ENCODE measurements at regions not wholly inside any gene's neighbourhood (a gene's known extent, or its start where the extent isn't known, plus 50 kb on each side); places are given as distances from the start of the nearest gene placed in this dataset.

GRCh38 chr2:184540246-184540789 is 58.0 kb upstream of the ZNF804A start:
- Histone ChIP-seq H3K4me2 (ENCODE audit: insufficient read depth, low read length) (no peak overlapping the region), H3K4me1 (replicated peaks in 1 of 2; ENCODE audit: control insufficient read depth in 2 of 2, insufficient read depth in 2 of 2, low read length in 2 of 2) (no peaks in the 10 kb centered on the region), H3K27me3 (ENCODE audit: control insufficient read depth in 2 of 2, insufficient read depth in 2 of 2, low read length in 2 of 2) (no peaks in the 10 kb centered on the region), H3K27ac (ENCODE audit: extremely low read depth, low read depth, low read length) (no peak overlapping the region), H4K20me1 (replicated peaks; ENCODE audit: control insufficient read depth, insufficient read depth, low read length) (no peaks in the 10 kb centered on the region), H3K9me3 (replicated peaks; ENCODE audit: control insufficient read depth, insufficient read depth, low read depth, low read length) (no peaks in the 10 kb centered on the region), H2AFZ (ENCODE audit: low read depth, low read length) (no peak overlapping the region), H3K9ac (ENCODE audit: insufficient read depth in 1 of 2, low read depth in 2 of 2, low read length in 2 of 2) (no peak overlapping the region), H3K79me2 (ENCODE audit: control insufficient read depth, insufficient read depth, low read length) (no peaks in the 10 kb centered on the region), H3K4me3 (no peak overlapping the region), H3K36me3 (ENCODE audit: control insufficient read depth, insufficient read depth, low read length) (no peaks in the 10 kb centered on the region), H3K9me1 (ENCODE audit: control insufficient read depth, insufficient read depth, low read length) (no peaks in the 10 kb centered on the region)
- POLR2A ChIA-PET = no interaction called here
- in situ Hi-C loops (cut with MboI) = no loop called here
- no peak for TF ChIP-seq SP1 (CRISPR knock-in tag; IDR thresholded peaks at IDR 0.05)
- TF ChIP-seq ZNF512 (tag; IDR thresholded peaks at IDR 0.05) = peak; percentile 76
- BruUV-seq (replicated peaks) = no TSS peak
- ATAC-seq (no peak), DNase-seq (ENCODE audit: extremely low read depth in 1 of 4, low spot score in 3 of 4) (no peak), FAIRE-seq (no peak)
- CTCF ChIA-PET (ENCODE audit: low intra/inter-chr PET ratio) = no interaction called here
- intact Hi-C loops (cut with micrococcal nuclease) = no loop called here

- no TSS peak for BruUV-seq (replicated peaks)
- H3K9me1 ChIP-seq (ENCODE audit: control insufficient read depth, insufficient read depth, low read length) = no peaks in the 10 kb centered on the region
- in situ Hi-C loops (cut with MboI) = no loop called here
- TF ChIP-seq TCF15 (CRISPR knock-in tag; IDR thresholded peaks at IDR 0.05) = no peak
- TF ChIP-seq TCF3 (CRISPR knock-in tag; IDR thresholded peaks at IDR 0.05) = no peak
These were observed 56.7 kb upstream of the ZNF804A start for GRCh38 chr2:184541591-184541990.

More at GRCh38 chr2:184541591-184541990, 56.7 kb upstream of the ZNF804A start:
- Histone ChIP-seq H3K36me3 (ENCODE audit: control insufficient read depth, insufficient read depth, low read length) (no peaks in the 10 kb centered on the region), H4K20me1 (replicated peaks; ENCODE audit: control insufficient read depth, insufficient read depth, low read length) (no peaks in the 10 kb centered on the region), H3K27ac (ENCODE audit: extremely low read depth, low read depth, low read length) (no peak overlapping the region), H3K79me2 (ENCODE audit: control insufficient read depth, insufficient read depth, low read length) (no peaks in the 10 kb centered on the region), H3K27me3 (ENCODE audit: control insufficient read depth in 2 of 2, insufficient read depth in 2 of 2, low read length in 2 of 2) (no peaks in the 10 kb centered on the region), H3K9me3 (replicated peaks; ENCODE audit: control insufficient read depth, insufficient read depth, low read depth, low read length) (no peaks in the 10 kb centered on the region), H3K4me1 (replicated peaks in 1 of 2; ENCODE audit: control insufficient read depth in 2 of 2, insufficient read depth in 2 of 2, low read length in 2 of 2) (no peaks in the 10 kb centered on the region), H3K9ac (ENCODE audit: insufficient read depth in 1 of 2, low read depth in 2 of 2, low read length in 2 of 2) (no peak overlapping the region), H2AFZ (ENCODE audit: low read depth, low read length) (no peak overlapping the region), H3K4me2 (ENCODE audit: insufficient read depth, low read length) (no peak overlapping the region), H3K4me3 (no peak overlapping the region)
- CTCF ChIA-PET (ENCODE audit: low intra/inter-chr PET ratio) = no interaction called here
- POLR2A ChIA-PET = no interaction called here
- FAIRE-seq = no peak
- 7% methylated on average over 2 of the region's 2 CpGs for WGBS (ENCODE audit: insufficient coverage, low coverage, missing lambda C conversion rate)
- intact Hi-C loops (cut with micrococcal nuclease) = no loop called here
- DNase-seq (ENCODE audit: extremely low read depth in 1 of 4, low spot score in 3 of 4) = no peak
- ATAC-seq = no peak
